Peyer's patch (tissue), 4 donors: ENCODE measurements at regions not wholly inside any gene's neighbourhood (a gene's known extent, or its start where the extent isn't known, plus 50 kb on each side); places are given as distances from the start of the nearest gene placed in this dataset.
A peak's percentile ranks its signal among the peaks of the same experiment; 100 is the strongest.

Source experiments
- DNase-seq, 3 donors: peaks; one replicate each; pipeline ENCODE4 v3.0.0-alpha.2; 2017 to 2019
- H3K27ac ChIP-seq, 4 donors: fragments of 200-600 bp; sonication (generic); one replicate each; pipeline ENCODE4 v1.5.1; 2016 to 2019
- H3K27me3 ChIP-seq, 2 donors: fragments of 200-600 bp; sonication (generic); one replicate each; pipeline ENCODE4 v1.5.1; 2019
- H3K36me3 ChIP-seq, 3 donors: fragments of 200-600 bp; sonication (generic); one replicate each; pipeline ENCODE4 v1.5.1; 2016 to 2019
- H3K4me1 ChIP-seq, 4 donors: fragments of 200-600 bp; sonication (generic); one replicate each; pipeline ENCODE4 v1.5.1; 2016 to 2019
- H3K4me3 ChIP-seq, 4 donors: fragments of 200-600 bp; sonication (generic); 1 replicate in 3 of 4; 2 replicates in 1 of 4; pipeline ENCODE4 v1.5.1; 2016 to 2019; ENCODE audit warnings: mild to moderate bottlenecking in 1 of 4
- H3K9me3 ChIP-seq, 4 donors: fragments of 200-600 bp; sonication (generic); one replicate each; pipeline ENCODE4 v1.5.1; 2016 to 2019; ENCODE audit warnings: mild to moderate bottlenecking in 1 of 4
- CTCF ChIP-seq, 6 experiments: fragments of 450-650 bp in 4 of 6; fragments of 200-600 bp in 2 of 6; sonication (generic) in 1 of 6; IDR thresholded peaks; one replicate each; pipeline ENCODE4 v1.5.1; 2017 to 2019; ENCODE audit warnings: antibody characterized with exemption in 6 of 6, mild to moderate bottlenecking in 3 of 6, moderate library complexity in 1 of 6
- POLR2A ChIP-seq, 2 donors: fragments of 450-650 bp; IDR thresholded peaks; one replicate each; pipeline ENCODE4 v1.5.1; 2017; ENCODE audit warnings: antibody characterized with exemption in 2 of 2, mild to moderate bottlenecking in 2 of 2, moderate library complexity in 2 of 2

- H3K9me3 ChIP-seq = no peaks in the 10 kb centered on the region
- no peak overlapping the region for H3K4me3 ChIP-seq
- H3K27me3 ChIP-seq = no peaks in the 10 kb centered on the region
- DNase-seq = no peak
- TF ChIP-seq CTCF (IDR thresholded peaks at IDR 0.05) (no peak), POLR2A (IDR thresholded peaks at IDR 0.05) (no peak)
- H3K27ac ChIP-seq = no peak overlapping the region
- H3K4me1 ChIP-seq = no peaks in the 10 kb centered on the region
- H3K36me3 ChIP-seq = no peaks in the 10 kb centered on the region
These were observed 61.3 kb upstream of the SPIN1 start for GRCh38 chr9:88326936-88327335.

GRCh38 chr9:88326015-88326414, 62.2 kb upstream of the SPIN1 start:
- H3K4me3 ChIP-seq = no peak overlapping the region
- H3K36me3 ChIP-seq = no peaks in the 10 kb centered on the region
- TF ChIP-seq POLR2A (IDR thresholded peaks at IDR 0.05) (no peak), CTCF (IDR thresholded peaks at IDR 0.05) (no peak)
- no peak for DNase-seq
- no peaks in the 10 kb centered on the region for H3K4me1 ChIP-seq
- H3K27me3 ChIP-seq = no peaks in the 10 kb centered on the region
- no peaks in the 10 kb centered on the region for H3K9me3 ChIP-seq
- no peak overlapping the region for H3K27ac ChIP-seq

- peak in 2 of 3 donors; percentile 34 to 76 for DNase-seq
- no peaks in the 10 kb centered on the region for H3K9me3 ChIP-seq
- H3K27ac ChIP-seq = peak overlapping the region in 1 of 4 donors; percentile 9
- no peak overlapping the region for H3K4me3 ChIP-seq
- no peaks in the 10 kb centered on the region for H3K36me3 ChIP-seq
- no peaks in the 10 kb centered on the region for H3K27me3 ChIP-seq
- no peak for TF ChIP-seq POLR2A (IDR thresholded peaks at IDR 0.05)
- TF ChIP-seq CTCF (IDR thresholded peaks at IDR 0.05) = no peak
- H3K4me1 ChIP-seq = no peaks in the 10 kb centered on the region
These were observed 65.2 kb upstream of the SPIN1 start for GRCh38 chr9:88322906-88323566.

DNA sequence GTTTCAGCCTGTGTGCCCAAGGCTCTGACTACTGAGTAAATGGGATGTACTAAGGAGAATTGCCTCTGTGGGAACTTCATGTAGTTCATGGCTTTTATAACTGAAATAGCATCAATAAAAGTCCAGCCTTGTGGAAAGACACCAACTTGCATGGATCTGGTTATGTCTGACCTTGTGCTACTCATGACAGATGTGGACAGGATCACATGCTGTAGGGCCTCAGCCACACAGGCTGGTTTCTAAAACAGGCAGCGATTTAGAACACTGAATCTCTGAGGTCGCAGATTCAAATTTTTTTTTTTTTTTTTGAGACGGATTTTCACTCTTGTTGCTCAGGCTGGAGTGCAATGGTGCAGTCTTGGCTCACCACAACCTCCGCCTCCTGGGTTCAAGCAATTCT, 66.5 kb upstream of the SPIN1 start:
- no peak for DNase-seq
- Histone ChIP-seq H3K4me1 (no peaks in the 10 kb centered on the region), H3K9me3 (no peaks in the 10 kb centered on the region), H3K27me3 (no peaks in the 10 kb centered on the region), H3K36me3 (no peaks in the 10 kb centered on the region), H3K4me3 (no peak overlapping the region), H3K27ac (no peak overlapping the region)
- no peak for TF ChIP-seq CTCF (IDR thresholded peaks at IDR 0.05)
- no peak for TF ChIP-seq POLR2A (IDR thresholded peaks at IDR 0.05)

DNA sequence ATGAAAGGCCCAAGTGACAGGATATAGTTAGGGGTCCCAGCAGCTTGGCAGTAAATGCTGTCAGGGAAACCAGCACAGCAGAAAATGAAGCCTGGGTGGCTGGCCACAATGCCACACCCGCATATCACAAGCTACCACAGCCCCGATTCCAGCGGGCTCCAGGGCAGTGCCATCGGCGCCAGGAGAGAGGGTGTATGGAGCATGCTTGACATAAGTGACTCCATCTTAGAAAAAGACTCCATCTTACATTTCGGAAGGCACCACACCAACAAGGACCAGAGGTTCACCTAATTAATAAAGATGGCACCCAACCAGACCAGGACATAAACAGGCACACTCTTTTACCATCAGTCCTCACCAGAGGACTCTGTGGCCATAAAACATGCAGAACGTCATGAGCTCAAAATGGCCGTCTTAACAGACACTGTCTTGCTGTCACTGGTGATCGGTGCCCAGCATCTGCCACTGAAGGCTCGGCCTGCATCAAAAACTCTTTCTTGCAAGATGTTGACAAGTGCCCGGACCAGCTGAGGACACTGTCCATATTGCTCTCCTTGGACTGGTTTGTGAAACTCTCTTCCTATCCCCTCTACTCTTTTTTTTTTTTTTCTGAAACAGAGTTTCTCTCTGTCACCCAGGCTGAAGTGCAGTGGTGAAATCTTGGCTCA, 67.4 kb upstream of the SPIN1 start:
- Histone ChIP-seq H3K4me1 (no peaks in the 10 kb centered on the region), H3K27ac (no peak overlapping the region), H3K4me3 (no peak overlapping the region), H3K36me3 (no peaks in the 10 kb centered on the region), H3K9me3 (no peaks in the 10 kb centered on the region), H3K27me3 (no peaks in the 10 kb centered on the region)
- TF ChIP-seq POLR2A (IDR thresholded peaks at IDR 0.05) (no peak), CTCF (IDR thresholded peaks at IDR 0.05) (no peak)
- DNase-seq = no peak
